Karpas-422 (cell line): ENCODE measurements at regions not wholly inside any gene's neighbourhood (a gene's known extent, or its start where the extent isn't known, plus 50 kb on each side); places are given as distances from the start of the nearest gene placed in this dataset.

Source experiments
- DNase-seq: peaks from one replicate; pipeline ENCODE4 v3.0.0-alpha.2; 2015
- H2AFZ ChIP-seq: fragments of 200-600 bp; sonication (generic); 2 replicates; pipeline ENCODE4 v1.6.1; 2014; ENCODE audit warnings: antibody characterized with exemption, low read length, mixed read lengths
- H3K27ac ChIP-seq: fragments of 200-600 bp; sonication (generic); 2 replicates; pipeline ENCODE4 v1.5.1; 2014; ENCODE audit warnings: mild to moderate bottlenecking, low read length, moderate library complexity
- H3K27me3 ChIP-seq: fragments of 200-600 bp; sonication (generic); 2 replicates; pipeline ENCODE4 v1.6.1; 2014; ENCODE audit warnings: low read length, mixed read lengths
- H3K36me3 ChIP-seq: fragments of 200-600 bp; sonication (generic); 2 replicates; pipeline ENCODE4 v1.6.1; 2014; ENCODE audit warnings: low read length, mixed read lengths; ENCODE audit not compliant: insufficient read depth
- H3K4me1 ChIP-seq: fragments of 200-600 bp; sonication (generic); 2 replicates; pipeline ENCODE4 v1.6.1; 2014; ENCODE audit warnings: mild to moderate bottlenecking, low read length, mixed read lengths
- H3K4me2 ChIP-seq: fragments of 200-600 bp; sonication (generic); 2 replicates; pipeline ENCODE4 v1.6.1; 2014; ENCODE audit warnings: low read length, low read depth, mild to moderate bottlenecking; ENCODE audit not compliant: poor library complexity, severe bottlenecking
- H3K4me3 ChIP-seq: fragments of 200-600 bp; sonication (generic); 2 replicates; pipeline ENCODE4 v1.5.1; 2014; ENCODE audit warnings: mild to moderate bottlenecking, antibody characterized with exemption, low read length, mixed read lengths
- H3K79me2 ChIP-seq: fragments of 200-600 bp; sonication (generic); 2 replicates; pipeline ENCODE4 v1.6.1; 2014; ENCODE audit warnings: mild to moderate bottlenecking, low read length, mixed read lengths
- H3K9ac ChIP-seq: fragments of 200-600 bp; sonication (generic); 2 replicates; pipeline ENCODE4 v1.6.0; 2014; ENCODE audit warnings: low read length
- H3K9me2 ChIP-seq: fragments of 200-600 bp; sonication (generic), shearing (Covaris generic); replicated peaks from 2 replicates; pipeline ENCODE4 v1.6.0; 2014; ENCODE audit warnings: mild to moderate bottlenecking, low read length, moderate library complexity; ENCODE audit not compliant: insufficient read depth
- H3K9me3 ChIP-seq: fragments of 300-700, 200-600 bp; sonication (generic); 2 replicates; pipeline ENCODE4 v1.6.1; 2014; ENCODE audit warnings: low read length, mixed read lengths
- H4K20me1 ChIP-seq: fragments of 200-600 bp; sonication (generic); 2 replicates; pipeline ENCODE4 v1.6.1; 2014; ENCODE audit warnings: mild to moderate bottlenecking, antibody characterized with exemption, low read length, low read depth; ENCODE audit not compliant: insufficient read depth

DNA sequence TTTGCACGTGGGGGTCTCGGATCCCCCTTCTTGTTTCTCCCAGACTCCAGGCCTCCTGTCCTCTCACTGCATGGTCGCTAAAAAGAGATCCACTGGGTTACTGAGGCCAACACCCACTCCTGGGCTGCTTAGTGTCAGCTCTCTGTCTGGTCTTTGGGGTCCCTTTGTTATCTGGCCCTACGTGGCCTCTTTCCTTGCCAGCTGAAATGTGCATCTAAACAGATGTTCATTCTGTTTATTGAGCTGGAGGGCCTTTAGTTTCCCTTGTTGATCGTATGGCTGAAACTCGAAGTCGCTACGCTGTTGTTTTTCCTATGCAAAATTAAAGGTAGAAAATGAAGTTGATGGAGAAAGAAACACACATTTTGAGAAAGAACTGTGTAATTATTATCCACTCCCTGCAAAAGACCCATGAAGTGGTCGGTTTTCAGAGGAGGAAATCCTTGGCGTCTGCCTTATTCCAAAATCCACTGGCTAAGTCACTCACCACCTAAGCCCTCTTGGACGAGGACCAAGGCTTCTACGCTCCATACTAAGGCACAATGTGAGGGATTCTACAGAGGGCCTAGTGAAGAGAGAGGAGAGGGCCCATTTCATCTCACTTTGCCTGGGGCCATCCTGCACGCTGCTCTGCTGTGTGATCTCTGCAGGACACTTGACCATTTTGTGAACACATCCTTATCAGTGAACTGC is 105.3 kb downstream of the GLI2 start:
- Histone ChIP-seq H3K36me3 (no peaks in the 10 kb centered on the region), H4K20me1 (no peaks in the 10 kb centered on the region), H2AFZ (no peak overlapping the region), H3K9me2 (no peaks in the 10 kb centered on the region), H3K4me1 (no peaks in the 10 kb centered on the region), H3K9ac (no peak overlapping the region), H3K27me3 (no peaks in the 10 kb centered on the region), H3K79me2 (no peaks in the 10 kb centered on the region), H3K27ac (no peak overlapping the region), H3K4me2 (no peak overlapping the region), H3K4me3 (no peak overlapping the region), H3K9me3 (no peaks in the 10 kb centered on the region)
- DNase-seq: no peak

DNA sequence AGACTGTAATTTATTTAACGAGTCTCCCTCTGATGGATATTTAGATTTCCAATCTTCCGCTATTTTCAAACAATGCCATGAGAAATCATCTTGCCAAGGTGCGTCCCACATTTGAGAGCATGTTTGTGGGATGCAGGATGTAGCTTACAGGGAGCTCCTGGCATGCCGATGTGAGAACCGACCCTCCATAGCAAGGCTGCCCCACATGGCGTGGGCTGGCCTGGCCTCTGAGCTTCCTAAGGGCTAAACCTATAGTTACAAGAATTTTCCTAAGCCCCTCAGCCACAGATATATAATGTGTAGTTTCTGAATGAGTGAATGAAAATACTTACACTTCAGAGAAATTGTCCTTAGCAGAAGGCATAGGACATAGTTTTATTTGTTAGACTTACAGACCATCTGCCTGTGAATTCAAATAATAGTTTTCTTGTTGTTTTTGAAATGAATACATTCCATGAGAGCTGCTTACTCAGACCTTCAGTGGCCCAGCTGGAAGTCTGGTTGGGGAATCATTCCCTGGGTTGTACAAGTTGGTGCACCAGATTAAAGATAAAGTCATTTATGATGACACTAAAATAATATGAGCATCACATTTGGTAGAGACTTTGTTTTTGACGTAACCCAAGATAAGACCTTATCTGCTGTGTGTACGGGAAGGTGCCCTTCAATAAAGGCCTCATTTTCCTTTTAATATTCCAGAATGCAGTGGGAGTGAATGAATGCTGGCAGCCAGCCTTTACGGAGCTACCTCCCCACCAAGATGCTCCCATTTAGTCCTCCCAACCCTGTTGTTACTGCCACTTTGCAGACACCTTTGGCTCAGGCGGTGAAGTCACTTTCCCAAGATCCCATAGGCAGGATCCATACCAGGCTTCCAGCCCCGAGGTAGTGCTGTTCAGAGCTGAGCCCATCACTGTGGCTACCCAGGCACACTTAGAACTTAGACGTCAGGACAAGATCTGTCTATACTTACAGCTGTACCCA is 107.1 kb downstream of the GLI2 start:
- Histone ChIP-seq H3K36me3 (no peaks in the 10 kb centered on the region), H3K79me2 (no peaks in the 10 kb centered on the region), H3K27me3 (no peaks in the 10 kb centered on the region), H3K4me1 (no peaks in the 10 kb centered on the region), H2AFZ (no peak overlapping the region), H3K9ac (no peak overlapping the region), H4K20me1 (no peaks in the 10 kb centered on the region), H3K9me2 (no peaks in the 10 kb centered on the region), H3K27ac (no peak overlapping the region), H3K4me2 (no peak overlapping the region), H3K4me3 (no peak overlapping the region), H3K9me3 (no peaks in the 10 kb centered on the region)
- no peak for DNase-seq

- Histone ChIP-seq H3K4me1 (no peaks in the 10 kb centered on the region), H3K4me3 (no peak overlapping the region), H4K20me1 (no peaks in the 10 kb centered on the region), H3K79me2 (no peaks in the 10 kb centered on the region), H3K9ac (no peak overlapping the region), H3K27me3 (no peaks in the 10 kb centered on the region), H2AFZ (no peak overlapping the region), H3K4me2 (no peak overlapping the region), H3K9me3 (no peaks in the 10 kb centered on the region), H3K9me2 (no peaks in the 10 kb centered on the region), H3K36me3 (no peaks in the 10 kb centered on the region), H3K27ac (no peak overlapping the region)
- DNase-seq: no peak
Observed at GRCh38 chr2:120844070-120844738, 108.5 kb downstream of the GLI2 start.

- Histone ChIP-seq H3K9me2 (no peaks in the 10 kb centered on the region), H2AFZ (no peak overlapping the region), H3K36me3 (no peaks in the 10 kb centered on the region), H3K4me3 (no peak overlapping the region), H3K9me3 (no peaks in the 10 kb centered on the region; the same call in 1 of the 2 replicates), H3K4me2 (no peak overlapping the region), H3K27me3 (no peaks in the 10 kb centered on the region), H3K27ac (no peak overlapping the region), H4K20me1 (no peaks in the 10 kb centered on the region), H3K4me1 (no peaks in the 10 kb centered on the region), H3K79me2 (no peaks in the 10 kb centered on the region), H3K9ac (no peak overlapping the region)
- DNase-seq: no peak
Observed at GRCh38 chr2:120845277-120845676, 109.6 kb downstream of the GLI2 start.

- H2AFZ ChIP-seq: no peak overlapping the region
- no peak overlapping the region for H3K4me2 ChIP-seq
- no peaks in the 10 kb centered on the region for H3K36me3 ChIP-seq
- H3K4me3 ChIP-seq: no peak overlapping the region
- H4K20me1 ChIP-seq: no peaks in the 10 kb centered on the region
- H3K4me1 ChIP-seq: no peaks in the 10 kb centered on the region
- H3K9me3 ChIP-seq: no peaks in the 10 kb centered on the region; the same call in 1 of the 2 replicates
- no peaks in the 10 kb centered on the region for H3K79me2 ChIP-seq
- H3K9ac ChIP-seq: no peak overlapping the region
- no peaks in the 10 kb centered on the region for H3K27me3 ChIP-seq
- no peak for DNase-seq
- H3K9me2 ChIP-seq: no peaks in the 10 kb centered on the region
- H3K27ac ChIP-seq: no peak overlapping the region
Observed at GRCh38 chr2:120846406-120847095, 110.9 kb downstream of the GLI2 start.

DNA sequence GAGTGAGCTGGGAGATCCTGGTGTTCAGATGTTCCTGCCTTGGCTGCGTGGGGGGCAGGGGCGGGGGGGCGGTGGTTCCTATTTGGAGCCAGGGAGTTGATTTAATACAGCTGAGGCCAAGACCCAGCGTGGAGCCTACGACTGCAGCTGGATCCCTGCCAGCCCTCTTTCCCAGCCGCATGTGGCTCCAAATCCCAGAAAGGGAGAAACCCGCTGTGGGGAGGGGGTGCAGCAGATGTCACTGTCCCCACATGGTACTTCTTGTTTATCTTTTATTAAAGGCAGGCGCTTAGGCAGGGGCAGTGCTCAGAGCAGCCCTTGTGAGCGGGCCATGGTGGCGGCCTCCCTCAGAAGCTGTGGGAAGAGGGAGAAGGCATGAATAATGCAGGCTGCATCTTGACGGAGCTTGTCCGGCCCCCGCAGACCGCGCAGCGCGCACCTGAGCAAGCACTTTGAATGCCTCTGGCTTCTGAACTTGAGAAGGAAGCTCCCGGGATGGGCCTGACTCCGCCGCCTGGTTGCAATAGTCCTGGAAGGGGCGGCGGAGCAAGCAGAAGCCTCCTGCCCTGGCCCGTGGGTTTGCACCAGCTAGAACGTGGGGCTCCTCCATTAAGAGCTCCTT is 112.1 kb downstream of the GLI2 start:
- Histone ChIP-seq H4K20me1 (no peaks in the 10 kb centered on the region), H3K27me3 (no peaks in the 10 kb centered on the region), H3K9me2 (no peaks in the 10 kb centered on the region), H3K4me2 (no peak overlapping the region), H2AFZ (no peak overlapping the region), H3K27ac (no peak overlapping the region), H3K4me1 (no peaks in the 10 kb centered on the region), H3K9ac (no peak overlapping the region), H3K79me2 (no peaks in the 10 kb centered on the region), H3K9me3 (no peaks in the 10 kb centered on the region; the same call in 1 of the 2 replicates), H3K36me3 (no peaks in the 10 kb centered on the region), H3K4me3 (no peak overlapping the region)
- DNase-seq: no peak

DNA sequence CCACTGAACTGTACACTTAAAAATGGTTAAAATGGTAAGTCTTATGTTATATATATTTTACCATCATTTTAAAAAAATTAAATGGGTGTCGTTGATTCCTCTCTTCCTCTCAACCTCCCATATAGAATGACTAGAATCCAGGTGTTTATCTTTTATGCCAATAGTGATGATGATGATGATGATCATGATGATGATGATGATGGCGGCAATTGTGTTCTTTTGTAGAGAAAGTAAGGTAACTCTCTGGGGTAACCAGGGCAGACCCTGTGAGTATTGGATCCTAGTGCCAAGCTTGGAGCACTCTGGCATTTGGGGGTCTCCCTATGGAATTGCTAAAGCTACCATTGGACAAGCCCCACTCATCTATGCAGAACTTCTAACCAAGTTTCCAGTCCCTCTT is 113.6 kb downstream of the GLI2 start:
- Histone ChIP-seq H3K27ac (no peak overlapping the region), H3K4me1 (no peaks in the 10 kb centered on the region), H3K36me3 (no peaks in the 10 kb centered on the region), H3K27me3 (no peaks in the 10 kb centered on the region), H3K4me3 (no peak overlapping the region), H3K9ac (no peak overlapping the region), H2AFZ (no peak overlapping the region), H4K20me1 (no peaks in the 10 kb centered on the region), H3K9me2 (no peaks in the 10 kb centered on the region), H3K4me2 (no peak overlapping the region), H3K9me3 (no peaks in the 10 kb centered on the region; the same call in 1 of the 2 replicates), H3K79me2 (no peaks in the 10 kb centered on the region)
- no peak for DNase-seq
